K562 (cell line): ENCODE measurements at regions not wholly inside any gene's neighbourhood (a gene's known extent, or its start where the extent isn't known, plus 50 kb on each side); places are given as distances from the start of the nearest gene placed in this dataset.

ENCODE experiments used
- ATAC-seq: fragments of 200-7000 bp; cut with Tn5 transposase; 3 replicates; pipeline ENCODE4 v1.9.1; 2020; ENCODE audit warnings: moderate library complexity
- BruUV-seq: library from RNA; stranded (reverse); fragments of 400-500 nt; replicated peaks from 2 replicates; lab custom pipeline; 2021; lab: Mats Ljungman, UMichigan
- CTCF ChIA-PET: fragments of 300-600 bp; formaldehyde crosslinking; extraction: SDS; loops from one replicate; lab custom pipeline; 2021; ENCODE audit warnings: low intra/inter-chr PET ratio; lab: Yijun Ruan, JAX
- POLR2A ChIA-PET: fragments of 300-600, 350-650 bp; sonication (Branson Sonifier 250); formaldehyde crosslinking; extraction: SDS; loops from one replicate; lab custom pipeline; 2021; ENCODE audit warnings: antibody characterized with exemption, inconsistent platforms; lab: Yijun Ruan, JAX
- DNase-seq, 4 experiments: peaks; one replicate each; pipeline versions ENCODE4 v3.0.0 to v3.0.0-alpha.2; 2011 to 2018; ENCODE audit warnings: low spot score in 3 of 4, mixed read lengths in 3 of 4; ENCODE audit errors: extremely low read depth in 1 of 4
- FAIRE-seq: peaks from 2 replicates; lab custom pipeline; 2011; peaks lifted over from hg19 to GRCh38; lab: Jason Lieb, UNC
- H2AFZ ChIP-seq: 2 replicates; pipeline ENCODE4 v1.6.0; 2011; ENCODE audit warnings: low read depth, low read length, control low read depth, inconsistent platforms
- H3K27ac ChIP-seq: fragments of 200-600 bp; 3 replicates; pipeline ENCODE4 v1.8.0; 2011; ENCODE audit warnings: low read depth, mild to moderate bottlenecking, control low read depth, inconsistent platforms, low read length, moderate library complexity, mixed read lengths; ENCODE audit errors: extremely low read depth
- H3K27me3 ChIP-seq, 2 experiments: fragments of 300-600 bp in 1 of 2; 2 replicates in 1 of 2; 3 replicates in 1 of 2; pipeline versions ENCODE4 v1.6.0 to v1.8.0; 2011; ENCODE audit warnings: inconsistent platforms in 2 of 2, low read length in 2 of 2, mild to moderate bottlenecking in 1 of 2, mixed read lengths in 1 of 2, moderate library complexity in 1 of 2; ENCODE audit not compliant: control insufficient read depth in 2 of 2, insufficient read depth in 2 of 2
- H3K36me3 ChIP-seq: fragments of 300-600 bp; 3 replicates; pipeline ENCODE4 v1.8.0; 2011; ENCODE audit warnings: mild to moderate bottlenecking, low read length, inconsistent platforms; ENCODE audit not compliant: control insufficient read depth, insufficient read depth
- H3K4me1 ChIP-seq, 2 experiments: fragments of 200-600 bp in 1 of 2; replicated peaks in 1 of 2; 2 replicates in 1 of 2; 3 replicates in 1 of 2; pipeline versions ENCODE4 v1.5.1 to v1.8.0; 2011; ENCODE audit warnings: inconsistent platforms in 2 of 2, low read length in 2 of 2, mild to moderate bottlenecking in 1 of 2, mixed read lengths in 1 of 2, moderate library complexity in 1 of 2; ENCODE audit not compliant: control insufficient read depth in 2 of 2, insufficient read depth in 2 of 2
- H3K4me2 ChIP-seq: 2 replicates; pipeline ENCODE4 v1.6.1; 2011; ENCODE audit warnings: low read length, control low read depth, inconsistent platforms, mixed read lengths; ENCODE audit not compliant: insufficient read depth
- H3K4me3 ChIP-seq: fragments of 200-600 bp; sonication (generic), shearing (Covaris generic); 2 replicates; pipeline ENCODE4 v1.5.1; 2016; ENCODE audit warnings: control low read depth, inconsistent platforms
- H3K79me2 ChIP-seq: fragments of 200-600 bp; 3 replicates; pipeline ENCODE4 v1.8.0; 2011; ENCODE audit warnings: low read length, inconsistent platforms; ENCODE audit not compliant: control insufficient read depth, insufficient read depth
- H3K9ac ChIP-seq, 2 experiments: 2 replicates each; pipeline versions ENCODE4 v1.6.0 to v1.6.1; 2011; ENCODE audit warnings: low read depth in 2 of 2, low read length in 2 of 2, control low read depth in 1 of 2, inconsistent platforms in 1 of 2, mild to moderate bottlenecking in 1 of 2, mixed read lengths in 1 of 2; ENCODE audit not compliant: insufficient read depth in 1 of 2
- H3K9me1 ChIP-seq: one replicate; pipeline ENCODE4 v1.6.0; 2011; ENCODE audit warnings: inconsistent platforms, mild to moderate bottlenecking, low read length, moderate library complexity; ENCODE audit not compliant: control insufficient read depth, insufficient read depth
- H3K9me3 ChIP-seq: replicated peaks from 2 replicates; pipeline ENCODE4 v1.5.1; 2011; ENCODE audit warnings: low read depth, low read length, inconsistent platforms; ENCODE audit not compliant: control insufficient read depth, insufficient read depth
- H4K20me1 ChIP-seq: replicated peaks from 2 replicates; pipeline ENCODE4 v1.6.1; 2011; ENCODE audit warnings: low read length, inconsistent platforms, mixed read lengths; ENCODE audit not compliant: control insufficient read depth, insufficient read depth
- DNMT1 ChIP-seq: fragments of 450-650 bp; IDR thresholded peaks from 2 replicates; pipeline ENCODE4 v1.6.1; 2016; ENCODE audit warnings: antibody characterized with exemption, mild to moderate bottlenecking
- MAFF ChIP-seq: IDR thresholded peaks from 2 replicates; pipeline ENCODE4 v1.6.1; 2012; ENCODE audit warnings: low read length, improper control_type of control experiment
- MXI1 ChIP-seq: IDR thresholded peaks from 2 replicates; pipeline ENCODE4 v1.6.1; 2011; ENCODE audit warnings: low read depth, mild to moderate bottlenecking, improper control_type of control experiment, low read length
- SMC3 ChIP-seq: conservative IDR thresholded peaks from 2 replicates; pipeline ENCODE4 v1.6.1; 2011; ENCODE audit warnings: low read depth, low read length, improper control_type of control experiment; ENCODE audit not compliant: insufficient read depth
- ZBTB7A ChIP-seq: IDR thresholded peaks from 2 replicates; pipeline ENCODE4 v1.6.1; 2011; ENCODE audit warnings: low read depth, mild to moderate bottlenecking, low read length, moderate library complexity, borderline replicate concordance; ENCODE audit not compliant: control insufficient read depth
- ZNF584 ChIP-seq: fragments of 200-800 bp; sonication (Bioruptor generic); IDR thresholded peaks from 2 replicates; pipeline ENCODE4 v1.6.1; 2016; ENCODE audit warnings: low read depth, mild to moderate bottlenecking, missing genetic modification characterization, missing compliant biosample characterization
- WGBS: fragments of 100-300 bp; shearing (Covaris generic); methylation state at CpG from one replicate; pipeline ENCODE4 v1.1.6; 2016; ENCODE audit warnings: low coverage, mixed read lengths; ENCODE audit not compliant: insufficient coverage; ENCODE audit errors: missing lambda C conversion rate; 5-methylcytosine and 5-hydroxymethylcytosine counted together
- in situ Hi-C: fragments of 300-500 bp; cut with MboI; formaldehyde crosslinking; loops from 4 replicates; pipeline ENCODE4 v1.15.0; 2018; ENCODE audit warnings: inconsistent platforms, mixed read lengths
- intact Hi-C: fragments of 100-400 bp; cut with micrococcal nuclease; formaldehyde crosslinking; loops from 2 replicates; pipeline ENCODE4 v1.14.2; 2022
- TF ChIP-seq, protein P1 (sequence below): sonication (generic); formaldehyde crosslinking; IDR thresholded peaks from 2 replicates; pipeline ENCODE4 v1.4.0; 2020; ENCODE audit warnings: mild to moderate bottlenecking, missing genetic modification reagents
- TF ChIP-seq, protein P2 (sequence below): sonication (generic); formaldehyde crosslinking; IDR thresholded peaks from 2 replicates; pipeline ENCODE4 v1.8.0; 2023; ENCODE audit warnings: mild to moderate bottlenecking, missing genetic modification reagents
- TF ChIP-seq, protein P3 (sequence below), 2 experiments: fragments of 450-650 bp in 1 of 2; sonication (generic) in 1 of 2; formaldehyde crosslinking; conservative IDR thresholded peaks; 2 replicates each; pipeline versions ENCODE4 v1.4.0 to v1.8.1; 2020 to 2022; ENCODE audit warnings: mild to moderate bottlenecking in 1 of 2, missing genetic modification reagents in 1 of 2

DNA sequence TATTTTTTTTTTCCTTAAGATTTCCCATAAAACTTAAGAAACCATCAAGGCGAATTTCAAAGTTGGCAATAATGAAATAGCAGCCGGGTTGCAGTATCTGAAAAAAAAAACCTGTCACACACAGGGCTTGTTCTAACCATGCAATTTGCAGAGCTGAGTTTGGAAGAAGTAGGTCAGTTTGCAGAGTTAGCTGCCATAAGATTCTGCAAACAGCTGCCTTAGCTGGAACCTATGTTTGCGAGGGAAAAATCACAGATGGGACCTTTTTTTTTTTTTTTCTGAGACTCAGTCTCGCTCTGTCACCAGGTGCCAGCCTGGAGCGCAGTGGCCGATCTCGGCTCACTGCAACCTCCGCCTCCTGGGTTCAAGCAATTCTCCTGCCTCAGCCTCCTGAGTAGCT, 98.5 kb upstream of the HS3ST4 start:
- FAIRE-seq: no peak
- H2AFZ ChIP-seq: no peak overlapping the region

More for the DNA sequence above, 98.5 kb upstream of the HS3ST4 start:
- DNase-seq: no peak
- H4K20me1 ChIP-seq: no peaks in the 10 kb centered on the region
- ATAC-seq: no peak
- no peak overlapping the region for H3K27ac ChIP-seq
- no peak overlapping the region for H3K4me2 ChIP-seq
- CTCF ChIA-PET: no interaction called here
- in situ Hi-C loops (no loop called here), intact Hi-C loops (no loop called here)
- BruUV-seq: no TSS peak
- H3K4me3 ChIP-seq: no peak overlapping the region
- POLR2A ChIA-PET: interaction anchor here (0.8 kb wide), 1 partner anchor 28 kb away, joined by 3 read pairs; no protein-coding TSS in a partner anchor
- no peaks in the 10 kb centered on the region for H3K4me1 ChIP-seq
- no peaks in the 10 kb centered on the region for H3K9me1 ChIP-seq
- 4% methylated on average over 7 of the region's 8 CpGs for WGBS
- no peaks in the 10 kb centered on the region for H3K27me3 ChIP-seq
- H3K9ac ChIP-seq: no peak overlapping the region
- TF ChIP-seq, protein P1, sequence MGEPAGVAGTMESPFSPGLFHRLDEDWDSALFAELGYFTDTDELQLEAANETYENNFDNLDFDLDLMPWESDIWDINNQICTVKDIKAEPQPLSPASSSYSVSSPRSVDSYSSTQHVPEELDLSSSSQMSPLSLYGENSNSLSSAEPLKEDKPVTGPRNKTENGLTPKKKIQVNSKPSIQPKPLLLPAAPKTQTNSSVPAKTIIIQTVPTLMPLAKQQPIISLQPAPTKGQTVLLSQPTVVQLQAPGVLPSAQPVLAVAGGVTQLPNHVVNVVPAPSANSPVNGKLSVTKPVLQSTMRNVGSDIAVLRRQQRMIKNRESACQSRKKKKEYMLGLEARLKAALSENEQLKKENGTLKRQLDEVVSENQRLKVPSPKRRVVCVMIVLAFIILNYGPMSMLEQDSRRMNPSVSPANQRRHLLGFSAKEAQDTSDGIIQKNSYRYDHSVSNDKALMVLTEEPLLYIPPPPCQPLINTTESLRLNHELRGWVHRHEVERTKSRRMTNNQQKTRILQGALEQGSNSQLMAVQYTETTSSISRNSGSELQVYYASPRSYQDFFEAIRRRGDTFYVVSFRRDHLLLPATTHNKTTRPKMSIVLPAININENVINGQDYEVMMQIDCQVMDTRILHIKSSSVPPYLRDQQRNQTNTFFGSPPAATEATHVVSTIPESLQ: no peak
- no peak for TF ChIP-seq ZBTB7A
- TF ChIP-seq, protein P2, sequence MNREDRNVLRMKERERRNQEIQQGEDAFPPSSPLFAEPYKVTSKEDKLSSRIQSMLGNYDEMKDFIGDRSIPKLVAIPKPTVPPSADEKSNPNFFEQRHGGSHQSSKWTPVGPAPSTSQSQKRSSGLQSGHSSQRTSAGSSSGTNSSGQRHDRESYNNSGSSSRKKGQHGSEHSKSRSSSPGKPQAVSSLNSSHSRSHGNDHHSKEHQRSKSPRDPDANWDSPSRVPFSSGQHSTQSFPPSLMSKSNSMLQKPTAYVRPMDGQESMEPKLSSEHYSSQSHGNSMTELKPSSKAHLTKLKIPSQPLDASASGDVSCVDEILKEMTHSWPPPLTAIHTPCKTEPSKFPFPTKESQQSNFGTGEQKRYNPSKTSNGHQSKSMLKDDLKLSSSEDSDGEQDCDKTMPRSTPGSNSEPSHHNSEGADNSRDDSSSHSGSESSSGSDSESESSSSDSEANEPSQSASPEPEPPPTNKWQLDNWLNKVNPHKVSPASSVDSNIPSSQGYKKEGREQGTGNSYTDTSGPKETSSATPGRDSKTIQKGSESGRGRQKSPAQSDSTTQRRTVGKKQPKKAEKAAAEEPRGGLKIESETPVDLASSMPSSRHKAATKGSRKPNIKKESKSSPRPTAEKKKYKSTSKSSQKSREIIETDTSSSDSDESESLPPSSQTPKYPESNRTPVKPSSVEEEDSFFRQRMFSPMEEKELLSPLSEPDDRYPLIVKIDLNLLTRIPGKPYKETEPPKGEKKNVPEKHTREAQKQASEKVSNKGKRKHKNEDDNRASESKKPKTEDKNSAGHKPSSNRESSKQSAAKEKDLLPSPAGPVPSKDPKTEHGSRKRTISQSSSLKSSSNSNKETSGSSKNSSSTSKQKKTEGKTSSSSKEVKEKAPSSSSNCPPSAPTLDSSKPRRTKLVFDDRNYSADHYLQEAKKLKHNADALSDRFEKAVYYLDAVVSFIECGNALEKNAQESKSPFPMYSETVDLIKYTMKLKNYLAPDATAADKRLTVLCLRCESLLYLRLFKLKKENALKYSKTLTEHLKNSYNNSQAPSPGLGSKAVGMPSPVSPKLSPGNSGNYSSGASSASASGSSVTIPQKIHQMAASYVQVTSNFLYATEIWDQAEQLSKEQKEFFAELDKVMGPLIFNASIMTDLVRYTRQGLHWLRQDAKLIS (CRISPR knock-in tag): no peak
- TF ChIP-seq, protein P3, sequence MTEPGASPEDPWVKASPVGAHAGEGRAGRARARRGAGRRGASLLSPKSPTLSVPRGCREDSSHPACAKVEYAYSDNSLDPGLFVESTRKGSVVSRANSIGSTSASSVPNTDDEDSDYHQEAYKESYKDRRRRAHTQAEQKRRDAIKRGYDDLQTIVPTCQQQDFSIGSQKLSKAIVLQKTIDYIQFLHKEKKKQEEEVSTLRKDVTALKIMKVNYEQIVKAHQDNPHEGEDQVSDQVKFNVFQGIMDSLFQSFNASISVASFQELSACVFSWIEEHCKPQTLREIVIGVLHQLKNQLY (CRISPR knock-in tag; conservative IDR thresholded peaks at IDR 0.05): no peak
- TF ChIP-seq SMC3: no peak
- no peak for TF ChIP-seq DNMT1
- TF ChIP-seq MAFF: no peak
- TF ChIP-seq MXI1: no peak
- no peak for TF ChIP-seq ZNF584 (CRISPR knock-in tag)
- TF ChIP-seq, all 486 proteins: peak for 0
- no peaks in the 10 kb centered on the region for H3K36me3 ChIP-seq
- no peaks in the 10 kb centered on the region for H3K9me3 ChIP-seq
- H3K79me2 ChIP-seq: no peaks in the 10 kb centered on the region
